Adrenal gland (tissue), 5 donors: ENCODE measurements at regions not wholly inside any gene's neighbourhood (a gene's known extent, or its start where the extent isn't known, plus 50 kb on each side); places are given as distances from the start of the nearest gene placed in this dataset.

ENCODE experiments used
- POLR2A ChIP-seq, 2 donors: fragments of 450-650 bp; IDR thresholded peaks; one replicate each; pipeline ENCODE4 v1.6.1; 2017; ENCODE audit warnings: antibody characterized with exemption in 2 of 2, mild to moderate bottlenecking in 2 of 2, moderate library complexity in 1 of 2
- TF ChIP-seq, protein P1 (sequence below), 6 experiments: fragments of 450-650 bp in 4 of 6; fragments of 200-600 bp in 2 of 6; sonication (generic) in 1 of 6; IDR thresholded peaks; 1 replicate in 5 of 6; 2 replicates in 1 of 6; pipeline versions ENCODE4 v1.5.1 to v1.8.0; 2016 to 2021; ENCODE audit warnings: antibody characterized with exemption in 6 of 6, mild to moderate bottlenecking in 2 of 6, moderate library complexity in 1 of 6
- donor health status: DM: no; HTN: no; CAD: no.

DNA sequence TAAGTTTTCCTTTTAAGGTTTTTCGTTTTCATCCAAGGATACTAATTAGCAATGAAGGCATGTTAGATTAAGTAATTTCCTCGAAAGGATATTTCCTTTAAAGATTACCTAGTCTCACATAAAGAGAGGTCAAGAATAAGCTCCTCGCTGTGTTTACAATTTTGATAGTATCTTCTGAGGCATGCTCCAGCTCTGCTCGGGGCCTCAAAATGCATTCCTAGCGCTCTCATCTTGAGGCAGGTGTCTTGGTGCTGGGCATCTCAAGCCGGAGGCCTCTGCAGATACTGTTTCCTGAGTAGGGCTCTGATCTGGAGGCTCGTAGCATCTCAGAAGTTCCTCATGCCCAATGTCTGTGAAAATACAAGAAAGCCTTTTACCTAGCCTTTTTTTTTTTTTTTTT, 128.6 kb upstream of the SNX19 start:
- TF ChIP-seq, protein P1, sequence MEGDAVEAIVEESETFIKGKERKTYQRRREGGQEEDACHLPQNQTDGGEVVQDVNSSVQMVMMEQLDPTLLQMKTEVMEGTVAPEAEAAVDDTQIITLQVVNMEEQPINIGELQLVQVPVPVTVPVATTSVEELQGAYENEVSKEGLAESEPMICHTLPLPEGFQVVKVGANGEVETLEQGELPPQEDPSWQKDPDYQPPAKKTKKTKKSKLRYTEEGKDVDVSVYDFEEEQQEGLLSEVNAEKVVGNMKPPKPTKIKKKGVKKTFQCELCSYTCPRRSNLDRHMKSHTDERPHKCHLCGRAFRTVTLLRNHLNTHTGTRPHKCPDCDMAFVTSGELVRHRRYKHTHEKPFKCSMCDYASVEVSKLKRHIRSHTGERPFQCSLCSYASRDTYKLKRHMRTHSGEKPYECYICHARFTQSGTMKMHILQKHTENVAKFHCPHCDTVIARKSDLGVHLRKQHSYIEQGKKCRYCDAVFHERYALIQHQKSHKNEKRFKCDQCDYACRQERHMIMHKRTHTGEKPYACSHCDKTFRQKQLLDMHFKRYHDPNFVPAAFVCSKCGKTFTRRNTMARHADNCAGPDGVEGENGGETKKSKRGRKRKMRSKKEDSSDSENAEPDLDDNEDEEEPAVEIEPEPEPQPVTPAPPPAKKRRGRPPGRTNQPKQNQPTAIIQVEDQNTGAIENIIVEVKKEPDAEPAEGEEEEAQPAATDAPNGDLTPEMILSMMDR (IDR thresholded peaks at IDR 0.05) = no peak
- TF ChIP-seq POLR2A (IDR thresholded peaks at IDR 0.05) = no peak
